SK-N-SH (cell line): ENCODE measurements at regions not wholly inside any gene's neighbourhood (a gene's known extent, or its start where the extent isn't known, plus 50 kb on each side); places are given as distances from the start of the nearest gene placed in this dataset.

Source experiments
- CTCF ChIP-seq: fragments of 200-600 bp; sonication (generic); IDR thresholded peaks from 2 replicates; pipeline ENCODE4 v1.6.1; 2017; ENCODE audit warnings: antibody characterized with exemption, mild to moderate bottlenecking, moderate library complexity
- EP300 ChIP-seq, 2 experiments: IDR thresholded peaks; 2 replicates each; pipeline versions ENCODE4 v1.4.0 to v1.6.1; 2012; ENCODE audit warnings: borderline replicate concordance in 1 of 2, low read depth in 1 of 2, low read length in 1 of 2
- FOSL2 ChIP-seq: IDR thresholded peaks from 2 replicates; pipeline ENCODE4 v1.4.0; 2012; ENCODE audit warnings: low read depth, mild to moderate bottlenecking, moderate library complexity, borderline replicate concordance
- MAX ChIP-seq: IDR thresholded peaks from 2 replicates; pipeline ENCODE4 v1.4.0; 2012; ENCODE audit warnings: low read depth
- NRF1 ChIP-seq: IDR thresholded peaks from 2 replicates; pipeline ENCODE4 v1.6.1; 2012; ENCODE audit warnings: low read depth, mild to moderate bottlenecking, low read length
- POLR2AphosphoS5 ChIP-seq: IDR thresholded peaks from 2 replicates; pipeline ENCODE4 v1.6.1; 2012; ENCODE audit warnings: low read depth, low read length
- RAD21 ChIP-seq: IDR thresholded peaks from 2 replicates; pipeline ENCODE4 v1.6.1; 2012; ENCODE audit warnings: mild to moderate bottlenecking, low read length
- RCOR1 ChIP-seq: fragments of 150-350 bp; IDR thresholded peaks from 2 replicates; pipeline ENCODE4 v1.6.1; 2017; ENCODE audit warnings: antibody characterized with exemption, low read length
- REST ChIP-seq: IDR thresholded peaks from 2 replicates; pipeline ENCODE4 v1.6.1; 2012; ENCODE audit warnings: mild to moderate bottlenecking, low read depth, low read length, moderate library complexity
- SIN3A ChIP-seq: IDR thresholded peaks from 2 replicates; pipeline ENCODE4 v1.6.1; 2012; ENCODE audit warnings: low read depth, mild to moderate bottlenecking, low read length, moderate library complexity, borderline replicate concordance
- TAF1 ChIP-seq: IDR thresholded peaks from 2 replicates; pipeline ENCODE4 v1.6.1; 2012; ENCODE audit warnings: low read depth, mild to moderate bottlenecking, low read length, moderate library complexity, borderline replicate concordance

GRCh38 chr1:177469519-177469918 lies 298.8 kb downstream of the BRINP2 start:
- TF ChIP-seq CTCF = no peak
- no peak for TF ChIP-seq SIN3A
- no peak for TF ChIP-seq EP300 (IDR thresholded peaks at IDR 0.05; ENCODE audit: borderline replicate concordance in 1 of 2, low read depth in 1 of 2, low read length in 1 of 2)
- no peak for TF ChIP-seq POLR2AphosphoS5
- TF ChIP-seq MAX = no peak
- no peak for TF ChIP-seq REST
- TF ChIP-seq RCOR1 = no peak
- no peak for TF ChIP-seq TAF1
- TF ChIP-seq FOSL2 = no peak
- TF ChIP-seq NRF1 = no peak
- TF ChIP-seq RAD21 = no peak
